GM12892 (cell line): ENCODE measurements at regions not wholly inside any gene's neighbourhood (a gene's known extent, or its start where the extent isn't known, plus 50 kb on each side); places are given as distances from the start of the nearest gene placed in this dataset.

Source experiments
- POLR2A ChIP-seq: IDR thresholded peaks from 2 replicates; pipeline ENCODE4 v1.6.1; 2011; ENCODE audit warnings: low read depth, low read length, control low read depth
- POLR2AphosphoS5 ChIP-seq: IDR thresholded peaks from 2 replicates; pipeline ENCODE4 v1.6.1; 2011; ENCODE audit warnings: low read depth, low read length, control low read depth

GRCh38 chr13:73162912-73163911 lies 104.4 kb downstream of the KLF5 start:
- TF ChIP-seq POLR2AphosphoS5 = no peak
- no peak for TF ChIP-seq POLR2A
